Hindlimb muscle (tissue), 1 donor: ENCODE measurements at regions not wholly inside any gene's neighbourhood (a gene's known extent, or its start where the extent isn't known, plus 50 kb on each side); places are given as distances from the start of the nearest gene placed in this dataset.
"Not testable (repeated sequence)": the region's sequence is repeated elsewhere in the genome, so short reads cannot be mapped to it uniquely, and the experiment has no call there.

Experiments
- DNase-seq: peaks from one replicate; pipeline ENCODE4 v3.0.0-alpha.2; 2013

GRCh38 chr13:86425170-86425815 lies 626.1 kb upstream of the SLITRK6 start:
- DNase-seq = no peak

DNA sequence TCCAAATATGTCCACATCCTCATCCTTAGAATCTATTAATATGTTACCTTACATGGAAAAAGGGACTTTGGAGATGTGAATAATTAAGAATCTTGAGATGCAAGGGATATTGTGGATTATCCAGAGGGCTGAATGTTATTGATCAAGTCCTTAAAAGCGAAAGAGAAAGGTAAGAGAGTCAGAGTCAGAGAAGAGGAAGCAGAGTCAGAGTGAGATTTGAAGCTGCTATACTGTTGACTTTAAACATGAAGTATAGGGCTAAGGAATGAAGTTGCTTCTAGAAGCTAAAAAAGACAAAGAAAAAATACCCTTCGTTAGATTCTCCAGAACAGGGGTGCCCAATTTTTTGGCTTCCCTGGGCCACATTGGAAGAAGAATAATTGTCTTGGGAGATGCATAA lies 627.2 kb upstream of the SLITRK6 start:
- DNase-seq = no peak

GRCh38 chr13:86429756-86430155 lies 630.5 kb upstream of the SLITRK6 start:
- DNase-seq = no peak

GRCh38 chr13:86438034-86438433 lies 638.8 kb upstream of the SLITRK6 start:
- DNase-seq = no peak

GRCh38 chr13:86445206-86445605 lies 646.0 kb upstream of the SLITRK6 start:
- no peak for DNase-seq

- DNase-seq = no peak
Observed at GRCh38 chr13:86445672-86446071, 646.5 kb upstream of the SLITRK6 start.

DNA sequence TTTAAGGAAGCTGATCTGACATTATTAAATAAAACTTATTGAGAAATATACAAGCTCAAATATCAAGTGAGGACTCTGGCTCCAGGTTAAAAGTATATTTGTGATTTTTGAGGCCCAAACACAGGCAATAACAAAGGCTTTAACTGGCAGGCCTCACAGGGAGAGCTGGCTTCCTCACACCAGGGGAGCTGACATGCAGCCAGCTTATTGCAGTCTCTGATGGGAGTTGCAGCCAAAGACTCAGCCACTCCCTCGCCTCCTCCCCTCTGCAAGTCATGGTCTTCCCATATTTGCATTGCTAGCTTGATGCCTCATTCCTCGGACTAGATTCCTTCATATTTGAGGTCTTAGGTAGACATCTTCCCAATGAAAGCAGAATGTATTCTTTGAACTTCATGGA lies 647.1 kb upstream of the SLITRK6 start:
- no peak for DNase-seq

DNA sequence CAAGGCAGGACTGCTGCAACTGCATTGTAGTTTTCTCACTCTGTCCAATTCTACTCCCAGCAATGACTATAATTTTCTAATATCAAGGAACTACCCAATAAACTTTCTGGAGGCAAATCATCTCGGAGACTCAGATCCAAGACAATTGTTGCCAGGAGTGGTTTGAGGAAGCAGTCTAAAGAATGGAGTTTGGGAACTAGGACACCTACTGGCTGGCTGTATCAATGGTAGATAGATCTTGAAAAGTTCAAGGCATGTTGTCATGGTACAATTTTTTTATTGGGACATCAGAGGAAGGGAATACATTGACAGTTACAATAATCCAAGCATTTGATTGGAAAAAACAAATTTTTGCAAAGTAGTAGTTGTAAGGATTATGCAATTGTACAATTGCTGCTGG lies 648.3 kb upstream of the SLITRK6 start:
- no peak for DNase-seq

DNA sequence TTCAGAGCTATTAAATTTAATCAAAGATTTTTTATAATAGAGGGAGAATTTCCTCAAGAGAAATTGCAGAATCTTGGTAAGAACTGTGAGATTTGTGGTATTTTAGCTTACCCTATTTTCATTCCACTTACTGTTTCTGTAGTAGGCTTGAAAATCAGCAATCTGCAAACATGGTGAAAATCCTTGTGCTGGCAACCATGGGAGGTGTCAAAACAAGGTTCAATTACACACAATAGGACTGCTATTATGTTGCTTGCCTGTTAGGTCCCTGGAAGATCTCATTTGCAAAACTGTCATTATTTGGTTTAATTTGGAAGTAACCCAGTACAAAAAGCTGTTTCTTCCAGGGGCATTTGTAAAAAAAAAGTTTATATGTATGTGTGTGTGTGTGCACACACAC lies 662.8 kb upstream of the SLITRK6 start:
- no peak for DNase-seq

GRCh38 chr13:86464193-86464592 lies 665.0 kb upstream of the SLITRK6 start:
- no peak for DNase-seq

GRCh38 chr13:86474971-86475370 lies 675.8 kb upstream of the SLITRK6 start:
- no peak for DNase-seq

- DNase-seq = no peak
Observed at GRCh38 chr13:86476656-86477055, 677.4 kb upstream of the SLITRK6 start.

GRCh38 chr13:86486582-86486981 lies 687.4 kb upstream of the SLITRK6 start:
- DNase-seq = no peak

- DNase-seq = no peak
Observed at GRCh38 chr13:86491121-86491520, 691.9 kb upstream of the SLITRK6 start.

GRCh38 chr13:86501931-86502330 lies 702.7 kb upstream of the SLITRK6 start:
- not testable (repeated sequence) for DNase-seq

- no peak for DNase-seq
Observed at GRCh38 chr13:86510792-86511191, 711.6 kb upstream of the SLITRK6 start.

GRCh38 chr13:86541461-86541860 lies 742.2 kb upstream of the SLITRK6 start:
- no peak for DNase-seq

DNA sequence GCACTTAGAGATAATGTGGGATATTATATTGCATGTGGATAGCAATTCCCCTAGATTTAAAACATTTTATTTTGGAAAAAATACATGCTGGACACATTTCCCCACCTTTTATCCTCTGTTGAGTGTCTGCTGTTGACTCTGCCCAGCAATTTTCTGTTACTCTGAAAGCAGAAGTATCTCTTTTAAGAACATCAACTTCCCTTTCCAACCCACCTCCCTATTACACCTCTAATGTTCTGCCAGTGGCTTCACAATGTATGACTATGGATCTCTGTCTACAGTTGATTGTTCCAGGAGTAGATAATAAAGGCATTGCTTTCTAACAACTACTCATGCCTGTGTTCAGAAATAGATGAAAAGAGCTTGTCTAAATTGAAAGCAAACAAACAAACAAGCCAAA lies 754.8 kb upstream of the SLITRK6 start:
- DNase-seq = no peak

GRCh38 chr13:86559901-86560300 lies 760.7 kb upstream of the SLITRK6 start:
- no peak for DNase-seq

DNA sequence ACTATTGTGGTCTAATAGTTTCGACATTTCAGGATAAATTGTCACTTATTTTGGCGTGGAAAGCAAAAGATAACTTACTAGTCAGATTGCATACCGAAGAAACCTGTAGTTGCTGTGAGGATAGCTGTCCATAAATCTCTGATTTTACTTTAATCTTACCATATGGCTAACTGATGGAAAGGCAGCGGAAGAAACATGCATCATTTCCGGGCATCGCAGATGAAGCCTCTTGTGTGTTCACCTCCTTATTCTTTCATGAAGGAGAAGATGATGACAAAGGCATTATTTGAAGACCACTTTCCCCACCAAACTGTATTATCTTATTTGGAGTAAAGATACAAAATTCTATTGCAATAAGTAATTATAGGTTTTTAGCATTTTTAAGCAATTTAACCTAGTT lies 763.6 kb upstream of the SLITRK6 start:
- no peak for DNase-seq

GRCh38 chr13:86563308-86563707 lies 764.1 kb upstream of the SLITRK6 start:
- DNase-seq = no peak

DNA sequence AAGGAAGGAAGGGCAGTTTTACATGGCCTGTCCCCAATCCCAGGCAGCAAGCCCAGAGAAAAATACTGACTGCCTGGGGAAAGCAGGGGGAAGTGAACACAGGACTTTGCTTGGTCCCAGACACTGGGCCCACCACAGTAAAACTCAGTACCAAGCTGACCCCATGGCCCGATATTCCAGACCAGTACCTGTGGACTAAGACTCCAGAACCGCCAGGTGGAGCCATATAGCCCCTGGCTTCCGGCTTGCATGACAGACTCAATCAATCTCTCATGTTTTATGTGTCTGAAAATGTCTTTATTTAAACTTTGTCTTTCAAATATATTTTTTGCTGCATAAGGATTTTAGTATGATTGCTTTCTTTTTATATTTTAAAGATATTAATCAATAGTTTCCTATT lies 767.9 kb upstream of the SLITRK6 start:
- no peak for DNase-seq

GRCh38 chr13:86569119-86569518 lies 769.9 kb upstream of the SLITRK6 start:
- DNase-seq = no peak

GRCh38 chr13:86569974-86570373 lies 770.8 kb upstream of the SLITRK6 start:
- DNase-seq = no peak

GRCh38 chr13:86572115-86572514 lies 772.9 kb upstream of the SLITRK6 start:
- DNase-seq = no peak
